GM12874 (cell line): ENCODE measurements at regions not wholly inside any gene's neighbourhood (a gene's known extent, or its start where the extent isn't known, plus 50 kb on each side); places are given as distances from the start of the nearest gene placed in this dataset.

Source experiments
- CTCF ChIP-seq: IDR thresholded peaks from 2 replicates; pipeline ENCODE4 v1.5.1; 2011; ENCODE audit warnings: low read depth, mild to moderate bottlenecking, control low read depth, low read length, moderate library complexity; ENCODE audit not compliant: insufficient read depth

DNA sequence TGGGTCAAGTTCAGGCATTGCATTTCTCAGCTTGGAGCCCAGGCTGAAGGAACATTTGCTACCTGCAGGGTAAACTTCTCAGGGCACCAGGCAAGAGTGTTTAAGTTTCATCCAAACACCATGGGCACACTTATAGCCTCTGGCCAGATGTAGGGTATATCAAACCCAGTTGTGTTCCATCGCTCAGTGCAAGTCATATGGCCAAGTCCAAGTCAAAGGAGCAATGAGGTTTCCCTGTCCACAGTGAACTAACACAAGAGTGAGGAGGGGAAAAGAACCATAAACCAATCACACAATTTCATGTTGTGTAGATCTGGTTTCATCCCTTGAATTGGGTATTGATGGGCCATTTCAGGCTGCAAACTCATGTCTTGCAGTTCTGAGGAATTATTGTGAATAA lies 107.2 kb downstream of the SOX11 start:
- no peak for TF ChIP-seq CTCF

- no peak for TF ChIP-seq CTCF
Measured at GRCh38 chr2:5803547-5803946, 111.4 kb downstream of the SOX11 start.

DNA sequence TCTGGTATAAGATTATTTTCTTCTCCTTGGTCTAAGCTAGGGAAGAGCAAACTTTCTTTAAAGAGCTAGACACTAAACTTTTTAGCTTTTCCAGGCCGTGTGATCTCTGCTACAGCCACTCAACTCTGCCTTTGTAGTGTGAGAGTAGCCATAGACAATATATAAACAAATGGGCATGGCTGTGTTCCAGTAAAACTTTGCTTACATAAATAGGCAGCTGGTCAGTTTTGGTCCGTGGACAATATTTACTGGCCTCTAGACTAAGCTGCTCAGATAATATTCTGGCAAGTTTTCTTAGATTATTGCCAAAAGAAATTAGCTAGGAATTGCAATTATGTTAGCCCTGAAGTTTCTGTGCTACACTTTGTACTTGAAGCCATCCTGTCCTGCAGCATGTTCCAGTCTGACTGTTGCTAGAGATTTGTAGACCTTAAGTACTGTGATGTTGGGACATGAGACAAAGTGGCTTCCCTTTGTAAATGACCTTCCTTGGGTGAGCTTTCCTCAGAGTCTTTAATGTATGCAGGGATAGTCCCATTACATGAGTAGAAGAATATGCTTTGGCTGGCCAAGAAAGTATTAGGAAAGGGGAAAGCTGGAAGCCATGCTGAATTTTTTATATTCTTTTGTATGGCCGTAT lies 126.9 kb downstream of the SOX11 start:
- no peak for TF ChIP-seq CTCF

- TF ChIP-seq CTCF, result no peak
Measured at GRCh38 chr2:5824126-5824525, 131.9 kb downstream of the SOX11 start.

GRCh38 chr2:5825686-5826085 lies 133.5 kb downstream of the SOX11 start:
- no peak for TF ChIP-seq CTCF

DNA sequence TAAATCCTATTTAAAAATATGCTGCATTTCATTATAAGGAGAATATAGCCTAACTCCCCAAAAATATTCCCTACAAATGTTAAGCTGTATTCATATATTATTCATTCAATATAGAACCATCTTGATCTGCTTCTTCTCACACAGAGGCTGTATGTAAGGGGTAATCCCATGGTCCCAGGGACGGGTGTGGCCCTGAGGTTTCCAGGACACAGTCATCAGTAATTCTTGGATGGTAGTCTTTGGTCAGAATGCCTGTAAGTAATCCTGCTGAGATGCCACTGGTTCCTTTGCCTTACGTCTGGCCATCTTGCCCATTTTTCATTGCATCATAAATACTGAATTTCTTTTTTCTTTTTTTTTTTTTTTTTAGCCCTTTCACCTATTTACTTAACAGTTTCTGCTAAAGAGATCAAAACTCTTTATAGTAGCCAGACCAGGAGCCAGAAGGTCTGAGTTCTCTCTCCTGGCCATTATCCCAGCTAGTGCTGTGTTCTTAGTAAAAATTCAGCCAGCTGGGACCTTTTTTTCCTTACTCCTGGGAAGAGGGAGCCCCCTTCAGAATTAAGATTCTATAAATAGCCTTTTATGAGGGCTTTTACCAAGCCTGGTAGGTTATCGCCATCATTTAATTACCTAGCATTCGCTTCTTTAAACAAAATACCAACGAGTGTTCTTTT lies 134.9 kb downstream of the SOX11 start:
- TF ChIP-seq CTCF, result no peak

DNA sequence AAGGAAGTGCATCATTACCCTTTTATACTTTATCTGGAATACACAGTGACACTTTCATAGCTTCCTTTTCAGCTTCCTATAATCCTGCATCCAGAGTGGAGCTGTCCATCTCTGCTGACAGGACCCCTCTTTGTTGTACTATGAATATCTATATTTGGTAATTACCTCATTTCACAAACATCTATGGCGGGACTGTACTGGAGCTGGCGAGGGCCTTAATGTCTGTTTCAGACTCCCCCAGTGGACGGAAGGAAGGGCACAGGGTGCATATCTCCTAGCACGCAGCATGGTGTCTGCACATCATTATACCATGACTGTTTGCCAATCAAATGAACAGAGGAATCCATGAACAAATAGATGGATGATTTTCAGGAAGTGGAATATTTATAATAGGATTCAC lies 142.3 kb downstream of the SOX11 start:
- TF ChIP-seq CTCF, result no peak
